ENCODE measurements at regions not wholly inside any gene's neighbourhood (a gene's known extent, or its start where the extent isn't known, plus 50 kb on each side); places are given as distances from the start of the nearest gene placed in this dataset.
"Not testable (repeated sequence)": the region's sequence is repeated elsewhere in the genome, so short reads cannot be mapped to it uniquely, and the experiment has no call there.

GRCh38 chr20:6693808-6694198 lies 73.7 kb upstream of the BMP2 start:
- not testable (repeated sequence) for FAIRE-seq

GRCh38 chr20:6693178-6693807 lies 74.2 kb upstream of the BMP2 start:
- FAIRE-seq = no peak
- no peak for DNase-seq (ENCODE audit: extremely low spot score, insufficient read length, low read depth)

More at GRCh38 chr20:6693808-6694198, 73.7 kb upstream of the BMP2 start:
- not testable (repeated sequence) for DNase-seq (ENCODE audit: extremely low spot score, insufficient read length, low read depth)

GRCh38 chr20:6692566-6693173 lies 74.8 kb upstream of the BMP2 start:
- DNase-seq (ENCODE audit: extremely low spot score, insufficient read length, low read depth) (no peak), FAIRE-seq (no peak)

- FAIRE-seq = no peak
- DNase-seq (ENCODE audit: extremely low spot score, insufficient read length, low read depth) = no peak
Measured at GRCh38 chr20:6691516-6691915, 76.0 kb upstream of the BMP2 start.

GRCh38 chr20:6689339-6689973 lies 78.0 kb upstream of the BMP2 start:
- DNase-seq (ENCODE audit: extremely low spot score, insufficient read length, low read depth) = no peak

GRCh38 chr20:6686171-6686570 lies 81.3 kb upstream of the BMP2 start:
- no peak for DNase-seq (ENCODE audit: extremely low spot score, insufficient read length, low read depth)
- no peak for FAIRE-seq

More at GRCh38 chr20:6689339-6689973, 78.0 kb upstream of the BMP2 start:
- no peak for FAIRE-seq

- no peak for FAIRE-seq
- no peak for DNase-seq (ENCODE audit: extremely low spot score, insufficient read length, low read depth)
Measured at GRCh38 chr20:6685626-6686025, 81.9 kb upstream of the BMP2 start.

GRCh38 chr20:6685181-6685582 lies 82.3 kb upstream of the BMP2 start:
- no peak for DNase-seq (ENCODE audit: extremely low spot score, insufficient read length, low read depth)
- FAIRE-seq = no peak

GRCh38 chr20:6683021-6683977 lies 84.2 kb upstream of the BMP2 start:
- FAIRE-seq (no peak), DNase-seq (ENCODE audit: extremely low spot score, insufficient read length, low read depth) (no peak)

- DNase-seq (ENCODE audit: extremely low spot score, insufficient read length, low read depth) = no peak
- no peak for FAIRE-seq
Measured at GRCh38 chr20:6680854-6681253, 86.6 kb upstream of the BMP2 start.

- no peak for FAIRE-seq
Measured at GRCh38 chr20:6680441-6680840, 87.0 kb upstream of the BMP2 start.

GRCh38 chr20:6679086-6679485 lies 88.4 kb upstream of the BMP2 start:
- no peak for DNase-seq (ENCODE audit: extremely low spot score, insufficient read length, low read depth)
- no peak for FAIRE-seq

More at GRCh38 chr20:6680441-6680840, 87.0 kb upstream of the BMP2 start:
- no peak for DNase-seq (ENCODE audit: extremely low spot score, insufficient read length, low read depth)

- DNase-seq (ENCODE audit: extremely low spot score, insufficient read length, low read depth) = no peak
- no peak for FAIRE-seq
Measured at GRCh38 chr20:6678101-6678500, 89.4 kb upstream of the BMP2 start.

GRCh38 chr20:6674831-6675230 lies 92.7 kb upstream of the BMP2 start:
- DNase-seq (ENCODE audit: extremely low spot score, insufficient read length, low read depth) (no peak), FAIRE-seq (no peak)

- no peak for FAIRE-seq
- DNase-seq (ENCODE audit: extremely low spot score, insufficient read length, low read depth) = no peak
Measured at GRCh38 chr20:6673071-6673470, 94.4 kb upstream of the BMP2 start.

GRCh38 chr20:6671829-6672228 lies 95.7 kb upstream of the BMP2 start:
- no peak for FAIRE-seq
- DNase-seq (ENCODE audit: extremely low spot score, insufficient read length, low read depth) = no peak

GRCh38 chr20:6668546-6668945 lies 98.9 kb upstream of the BMP2 start:
- DNase-seq (ENCODE audit: extremely low spot score, insufficient read length, low read depth) (no peak), FAIRE-seq (no peak)

- FAIRE-seq (peak; percentile 12), DNase-seq (ENCODE audit: extremely low spot score, insufficient read length, low read depth) (no peak)
Measured at GRCh38 chr20:6665621-6666355, 101.7 kb upstream of the BMP2 start.

GRCh38 chr20:6665161-6665560 lies 102.3 kb upstream of the BMP2 start:
- DNase-seq (ENCODE audit: extremely low spot score, insufficient read length, low read depth) (no peak), FAIRE-seq (no peak)

GRCh38 chr20:6664574-6664973 lies 102.9 kb upstream of the BMP2 start:
- FAIRE-seq (no peak), DNase-seq (ENCODE audit: extremely low spot score, insufficient read length, low read depth) (no peak)

All from GM18507 (cell line).